ENCODE measurements at regions not wholly inside any gene's neighbourhood (a gene's known extent, or its start where the extent isn't known, plus 50 kb on each side); places are given as distances from the start of the nearest gene placed in this dataset.
A peak's percentile ranks its signal among the peaks of the same experiment; 100 is the strongest.
"Not testable (repeated sequence)": the region's sequence is repeated elsewhere in the genome, so short reads cannot be mapped to it uniquely, and the experiment has no call there.

- H3K4me1 ChIP-seq (ENCODE audit: insufficient read depth, low read length) = peaks cover 11% of the 10 kb centered on the region
- peak overlapping the region; percentile 21 for H3K4me3 ChIP-seq (ENCODE audit: low read length)
- H3K27me3 ChIP-seq (ENCODE audit: insufficient read depth, low read length) = peaks cover 67% of the 10 kb centered on the region
- no peaks in the 10 kb centered on the region for H3K9me3 ChIP-seq (ENCODE audit: low read depth, low read length)
Measured at GRCh38 chr9:29211580-29212396, 1638.5 kb upstream of the C9orf72 start.

- H3K4me1 ChIP-seq (ENCODE audit: insufficient read depth, low read length) = peaks cover 11% of the 10 kb centered on the region
- peaks cover 68% of the 10 kb centered on the region for H3K27me3 ChIP-seq (ENCODE audit: insufficient read depth, low read length)
- H3K4me3 ChIP-seq (ENCODE audit: low read length) = peak overlapping the region; percentile 23
- no peaks in the 10 kb centered on the region for H3K9me3 ChIP-seq (ENCODE audit: low read depth, low read length)
Measured at GRCh38 chr9:29212397-29213387, 1639.4 kb upstream of the C9orf72 start.

GRCh38 chr9:29213417-29214153, 1640.3 kb upstream of the C9orf72 start, which contains the start of gene LINGO2:
Gene LINGO2, minus strand, starts transcription at chr9:29213601.
- H3K9me3 ChIP-seq (ENCODE audit: low read depth, low read length) = no peaks in the 10 kb centered on the region
- peaks cover 11% of the 10 kb centered on the region for H3K4me1 ChIP-seq (ENCODE audit: insufficient read depth, low read length)
- peaks cover 68% of the 10 kb centered on the region for H3K27me3 ChIP-seq (ENCODE audit: insufficient read depth, low read length)
- H3K4me3 ChIP-seq (ENCODE audit: low read length) = peak within 1 kb of the TSS; percentile 23

- Histone ChIP-seq H3K4me1 (ENCODE audit: insufficient read depth, low read length) (peaks cover 11% of the 10 kb centered on the region), H3K27me3 (ENCODE audit: insufficient read depth, low read length) (peaks cover 64% of the 10 kb centered on the region), H3K4me3 (ENCODE audit: low read length) (peak overlapping the region; percentile 21), H3K9me3 (ENCODE audit: low read depth, low read length) (no peaks in the 10 kb centered on the region)
Measured at GRCh38 chr9:29214154-29214689, 1640.9 kb upstream of the C9orf72 start.

- Histone ChIP-seq H3K27me3 (ENCODE audit: insufficient read depth, low read length) (peaks cover 59% of the 10 kb centered on the region), H3K4me1 (ENCODE audit: insufficient read depth, low read length) (peaks cover 11% of the 10 kb centered on the region), H3K4me3 (ENCODE audit: low read length) (no peak overlapping the region), H3K9me3 (ENCODE audit: low read depth, low read length) (no peaks in the 10 kb centered on the region)
Measured at GRCh38 chr9:29214690-29215253, 1641.5 kb upstream of the C9orf72 start.

GRCh38 chr9:29217966-29218365, 1644.7 kb upstream of the C9orf72 start:
- Histone ChIP-seq H3K4me3 (ENCODE audit: low read length) (no peak overlapping the region), H3K9me3 (ENCODE audit: low read depth, low read length) (no peaks in the 10 kb centered on the region), H3K4me1 (ENCODE audit: insufficient read depth, low read length) (peaks cover 3% of the 10 kb centered on the region), H3K27me3 (ENCODE audit: insufficient read depth, low read length) (peaks cover 32% of the 10 kb centered on the region)

GRCh38 chr9:29220596-29221251, 1647.4 kb upstream of the C9orf72 start:
- Histone ChIP-seq H3K27me3 (ENCODE audit: insufficient read depth, low read length) (peaks cover 5% of the 10 kb centered on the region), H3K4me3 (ENCODE audit: low read length) (no peak overlapping the region), H3K9me3 (ENCODE audit: low read depth, low read length) (no peaks in the 10 kb centered on the region), H3K4me1 (ENCODE audit: insufficient read depth, low read length) (no peaks in the 10 kb centered on the region)

GRCh38 chr9:29228558-29228957, 1655.3 kb upstream of the C9orf72 start:
- Histone ChIP-seq H3K27me3 (ENCODE audit: insufficient read depth, low read length) (no peaks in the 10 kb centered on the region), H3K4me1 (ENCODE audit: insufficient read depth, low read length) (no peaks in the 10 kb centered on the region), H3K4me3 (ENCODE audit: low read length) (no peak overlapping the region), H3K9me3 (ENCODE audit: low read depth, low read length) (peaks cover 6% of the 10 kb centered on the region)

- no peaks in the 10 kb centered on the region for H3K4me1 ChIP-seq (ENCODE audit: insufficient read depth, low read length)
- H3K4me3 ChIP-seq (ENCODE audit: low read length) = no peak overlapping the region
- no peaks in the 10 kb centered on the region for H3K27me3 ChIP-seq (ENCODE audit: insufficient read depth, low read length)
Measured at GRCh38 chr9:29230931-29231330, 1657.7 kb upstream of the C9orf72 start.

GRCh38 chr9:29233193-29233592, 1659.9 kb upstream of the C9orf72 start:
- H3K27me3 ChIP-seq (ENCODE audit: insufficient read depth, low read length) = no peaks in the 10 kb centered on the region
- H3K4me1 ChIP-seq (ENCODE audit: insufficient read depth, low read length) = no peaks in the 10 kb centered on the region
- H3K9me3 ChIP-seq (ENCODE audit: low read depth, low read length) = peaks cover 6% of the 10 kb centered on the region
- no peak overlapping the region for H3K4me3 ChIP-seq (ENCODE audit: low read length)

More at GRCh38 chr9:29230931-29231330, 1657.7 kb upstream of the C9orf72 start:
- peaks cover 6% of the 10 kb centered on the region for H3K9me3 ChIP-seq (ENCODE audit: low read depth, low read length)

- Histone ChIP-seq H3K4me3 (ENCODE audit: low read length) (no peak overlapping the region), H3K4me1 (ENCODE audit: insufficient read depth, low read length) (no peaks in the 10 kb centered on the region), H3K27me3 (ENCODE audit: insufficient read depth, low read length) (no peaks in the 10 kb centered on the region), H3K9me3 (ENCODE audit: low read depth, low read length) (no peaks in the 10 kb centered on the region)
Measured at GRCh38 chr9:29241320-29241719, 1668.0 kb upstream of the C9orf72 start.

- Histone ChIP-seq H3K27me3 (ENCODE audit: insufficient read depth, low read length) (no peaks in the 10 kb centered on the region), H3K4me3 (ENCODE audit: low read length) (no peak overlapping the region), H3K4me1 (ENCODE audit: insufficient read depth, low read length) (no peaks in the 10 kb centered on the region), H3K9me3 (ENCODE audit: low read depth, low read length) (no peaks in the 10 kb centered on the region)
Measured at GRCh38 chr9:29245351-29245750, 1672.1 kb upstream of the C9orf72 start.

GRCh38 chr9:29270400-29270799, 1697.1 kb upstream of the C9orf72 start:
- not testable (repeated sequence) for H3K9me3 ChIP-seq (ENCODE audit: low read depth, low read length); H3K27me3 ChIP-seq (ENCODE audit: insufficient read depth, low read length); H3K4me3 ChIP-seq (ENCODE audit: low read length); H3K4me1 ChIP-seq (ENCODE audit: insufficient read depth, low read length)

- no peak overlapping the region for H3K4me3 ChIP-seq (ENCODE audit: low read length)
- H3K9me3 ChIP-seq (ENCODE audit: low read depth, low read length) = no peaks in the 10 kb centered on the region
- H3K27me3 ChIP-seq (ENCODE audit: insufficient read depth, low read length) = no peaks in the 10 kb centered on the region
- H3K4me1 ChIP-seq (ENCODE audit: insufficient read depth, low read length) = no peaks in the 10 kb centered on the region
Measured at GRCh38 chr9:29282121-29282520, 1708.8 kb upstream of the C9orf72 start.
